ENCODE measurements at regions not wholly inside any gene's neighbourhood (a gene's known extent, or its start where the extent isn't known, plus 50 kb on each side); places are given as distances from the start of the nearest gene placed in this dataset.

DNA sequence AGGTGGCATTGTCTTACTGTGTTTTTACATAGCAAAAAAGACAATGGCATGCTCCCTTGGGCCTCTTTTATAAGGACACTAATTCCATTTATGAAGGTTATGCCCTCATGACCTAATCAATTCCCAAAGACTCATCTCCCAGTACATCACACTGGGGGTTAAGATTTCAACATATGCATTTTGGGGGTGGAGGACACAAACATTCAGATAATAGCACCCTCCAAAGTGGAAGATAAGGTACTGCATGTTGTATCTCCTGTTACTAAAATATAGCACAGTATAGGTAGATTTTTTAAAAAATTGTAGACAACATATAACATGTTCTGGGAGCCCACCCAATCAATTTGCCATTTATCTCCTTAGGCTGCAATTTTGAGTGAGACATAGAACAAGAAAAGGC, 221.2 kb downstream of the LIG4 start:
- Mint-ChIP-seq H3K4me3 (no peak overlapping the region), H3K36me3 (ENCODE audit: low read depth) (no peaks in the 10 kb centered on the region), H3K4me1 (ENCODE audit: low read depth) (no peaks in the 10 kb centered on the region), H3K27me3 (no peaks in the 10 kb centered on the region), H3K27ac (no peak overlapping the region), H3K9me3 (no peaks in the 10 kb centered on the region)
- intact Hi-C loops (cut with DNase I, micrococcal nuclease): no loop called here
- H3K9me3 ChIP-seq (ENCODE audit: control insufficient read depth in 1 of 2, insufficient read depth in 1 of 2, low read length in 2 of 2): no peaks in the 10 kb centered on the region
- ChIA-PET CTCF (no interaction called here), POLR2A (no interaction called here)
- H3K4me1 ChIP-seq (ENCODE audit: insufficient read depth, low read length): no peaks in the 10 kb centered on the region
- TF ChIP-seq, protein P1, sequence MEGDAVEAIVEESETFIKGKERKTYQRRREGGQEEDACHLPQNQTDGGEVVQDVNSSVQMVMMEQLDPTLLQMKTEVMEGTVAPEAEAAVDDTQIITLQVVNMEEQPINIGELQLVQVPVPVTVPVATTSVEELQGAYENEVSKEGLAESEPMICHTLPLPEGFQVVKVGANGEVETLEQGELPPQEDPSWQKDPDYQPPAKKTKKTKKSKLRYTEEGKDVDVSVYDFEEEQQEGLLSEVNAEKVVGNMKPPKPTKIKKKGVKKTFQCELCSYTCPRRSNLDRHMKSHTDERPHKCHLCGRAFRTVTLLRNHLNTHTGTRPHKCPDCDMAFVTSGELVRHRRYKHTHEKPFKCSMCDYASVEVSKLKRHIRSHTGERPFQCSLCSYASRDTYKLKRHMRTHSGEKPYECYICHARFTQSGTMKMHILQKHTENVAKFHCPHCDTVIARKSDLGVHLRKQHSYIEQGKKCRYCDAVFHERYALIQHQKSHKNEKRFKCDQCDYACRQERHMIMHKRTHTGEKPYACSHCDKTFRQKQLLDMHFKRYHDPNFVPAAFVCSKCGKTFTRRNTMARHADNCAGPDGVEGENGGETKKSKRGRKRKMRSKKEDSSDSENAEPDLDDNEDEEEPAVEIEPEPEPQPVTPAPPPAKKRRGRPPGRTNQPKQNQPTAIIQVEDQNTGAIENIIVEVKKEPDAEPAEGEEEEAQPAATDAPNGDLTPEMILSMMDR (IDR thresholded peaks at IDR 0.05): no peak
- no peaks in the 10 kb centered on the region for H3K36me3 ChIP-seq (ENCODE audit: insufficient read depth, low read length)
- no peak for ATAC-seq (ENCODE audit: poor library complexity)
- no peak overlapping the region for H3K27ac ChIP-seq (ENCODE audit: low read depth in 1 of 2, low read length in 2 of 2)
- no peak overlapping the region for H3K4me3 ChIP-seq (ENCODE audit: low read length)
- H3K27me3 ChIP-seq (ENCODE audit: control insufficient read depth in 1 of 2, insufficient read depth in 2 of 2, low read length in 2 of 2): no peaks in the 10 kb centered on the region
- no peak for DNase-seq

DNA sequence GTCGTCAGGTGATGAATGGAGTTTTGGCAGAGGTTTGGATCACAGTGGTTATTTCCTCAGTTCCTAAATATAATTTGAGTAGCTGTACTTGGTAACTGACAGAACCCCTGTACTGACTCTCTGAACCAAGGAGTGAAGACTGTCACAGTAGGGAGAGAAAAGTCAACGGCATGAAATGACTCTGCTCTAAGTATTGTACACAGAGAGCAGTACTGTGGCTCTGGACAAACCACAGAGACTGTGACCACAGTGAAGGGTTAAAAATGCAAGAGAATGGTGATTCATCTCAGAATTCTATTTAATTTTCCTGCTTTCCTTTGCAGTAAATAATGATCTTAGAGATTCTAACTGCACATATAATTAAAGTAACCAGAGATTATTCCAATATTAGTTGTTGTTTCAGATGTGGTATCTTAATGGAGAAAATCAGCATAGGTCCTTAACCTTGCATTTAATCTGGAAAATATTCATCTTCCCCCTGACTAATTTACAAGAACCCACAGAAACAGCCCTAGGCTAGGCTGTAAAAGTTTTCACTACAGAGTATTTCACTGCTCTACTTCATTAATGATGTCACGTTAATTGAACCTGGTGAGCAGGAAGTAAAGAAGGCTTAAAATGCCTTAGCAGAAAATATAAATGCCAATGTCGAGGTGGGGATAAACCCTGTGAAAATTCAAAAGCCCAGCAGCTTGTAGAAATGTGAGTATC, 221.9 kb downstream of the LIG4 start:
- Mint-ChIP-seq H3K36me3 (ENCODE audit: low read depth) (no peaks in the 10 kb centered on the region), H3K9me3 (no peaks in the 10 kb centered on the region), H3K4me1 (ENCODE audit: low read depth) (no peaks in the 10 kb centered on the region), H3K27me3 (no peaks in the 10 kb centered on the region), H3K27ac (no peak overlapping the region), H3K4me3 (no peak overlapping the region)
- no peaks in the 10 kb centered on the region for H3K4me1 ChIP-seq (ENCODE audit: insufficient read depth, low read length)
- no peaks in the 10 kb centered on the region for H3K9me3 ChIP-seq (ENCODE audit: control insufficient read depth in 1 of 2, insufficient read depth in 1 of 2, low read length in 2 of 2)
- ChIA-PET CTCF (no interaction called here), POLR2A (no interaction called here)
- no peaks in the 10 kb centered on the region for H3K36me3 ChIP-seq (ENCODE audit: insufficient read depth, low read length)
- intact Hi-C loops (cut with DNase I, micrococcal nuclease): no loop called here
- H3K27ac ChIP-seq (ENCODE audit: low read depth in 1 of 2, low read length in 2 of 2): no peak overlapping the region
- DNase-seq: no peak
- H3K4me3 ChIP-seq (ENCODE audit: low read length): no peak overlapping the region
- ATAC-seq (ENCODE audit: poor library complexity): no peak
- no peaks in the 10 kb centered on the region for H3K27me3 ChIP-seq (ENCODE audit: control insufficient read depth in 1 of 2, insufficient read depth in 2 of 2, low read length in 2 of 2)
- TF ChIP-seq, protein P1 (IDR thresholded peaks at IDR 0.05): no peak

GRCh38 chr13:107992542-107992941, 222.8 kb downstream of the LIG4 start:
- H3K4me3 Mint-ChIP-seq: no peak overlapping the region
- H3K27ac ChIP-seq (ENCODE audit: low read depth in 1 of 2, low read length in 2 of 2): no peak overlapping the region
- H3K4me1 ChIP-seq (ENCODE audit: insufficient read depth, low read length): no peaks in the 10 kb centered on the region
- TF ChIP-seq, protein P1 (IDR thresholded peaks at IDR 0.05): no peak
- H3K9me3 Mint-ChIP-seq: no peaks in the 10 kb centered on the region
- no peak for DNase-seq
- intact Hi-C loops (cut with DNase I, micrococcal nuclease): no loop called here
- no peaks in the 10 kb centered on the region for H3K9me3 ChIP-seq (ENCODE audit: control insufficient read depth in 1 of 2, insufficient read depth in 1 of 2, low read length in 2 of 2)
- H3K4me1 Mint-ChIP-seq (ENCODE audit: low read depth): no peaks in the 10 kb centered on the region
- no peak overlapping the region for H3K27ac Mint-ChIP-seq
- no peak for ATAC-seq (ENCODE audit: poor library complexity)
- CTCF ChIA-PET: no interaction called here
- H3K27me3 Mint-ChIP-seq: no peaks in the 10 kb centered on the region
- no peaks in the 10 kb centered on the region for H3K36me3 Mint-ChIP-seq (ENCODE audit: low read depth)
- H3K36me3 ChIP-seq (ENCODE audit: insufficient read depth, low read length): no peaks in the 10 kb centered on the region
- H3K27me3 ChIP-seq (ENCODE audit: control insufficient read depth in 1 of 2, insufficient read depth in 2 of 2, low read length in 2 of 2): no peaks in the 10 kb centered on the region
- no peak overlapping the region for H3K4me3 ChIP-seq (ENCODE audit: low read length)
- POLR2A ChIA-PET: no interaction called here

Measured in CD4-positive, alpha-beta T cell (primary cell).